GM18505 (cell line): ENCODE measurements at regions not wholly inside any gene's neighbourhood (a gene's known extent, or its start where the extent isn't known, plus 50 kb on each side); places are given as distances from the start of the nearest gene placed in this dataset.
A peak's percentile ranks its signal among the peaks of the same experiment; 100 is the strongest.

Source experiments
- ATAC-seq: cut with Tn5 transposase; IDR thresholded peaks from one replicate; pipeline ENCODE4 v1.9.1; 2021; ENCODE audit not compliant: unreplicated experiment
- POLR2A ChIP-seq: IDR thresholded peaks from 4 replicates; pipeline ENCODE4 v1.6.1; 2011; ENCODE audit warnings: borderline replicate concordance; ENCODE audit not compliant: insufficient read depth, insufficient read length; ENCODE audit errors: extremely low read depth

- TF ChIP-seq POLR2A, result no peak
- ATAC-seq, result no peak
Measured at GRCh38 chr1:116819081-116819480, 64.9 kb downstream of the CD2 start.

GRCh38 chr1:116820369-116820768, 66.1 kb downstream of the CD2 start:
- no peak for TF ChIP-seq POLR2A
- ATAC-seq, result no peak

DNA sequence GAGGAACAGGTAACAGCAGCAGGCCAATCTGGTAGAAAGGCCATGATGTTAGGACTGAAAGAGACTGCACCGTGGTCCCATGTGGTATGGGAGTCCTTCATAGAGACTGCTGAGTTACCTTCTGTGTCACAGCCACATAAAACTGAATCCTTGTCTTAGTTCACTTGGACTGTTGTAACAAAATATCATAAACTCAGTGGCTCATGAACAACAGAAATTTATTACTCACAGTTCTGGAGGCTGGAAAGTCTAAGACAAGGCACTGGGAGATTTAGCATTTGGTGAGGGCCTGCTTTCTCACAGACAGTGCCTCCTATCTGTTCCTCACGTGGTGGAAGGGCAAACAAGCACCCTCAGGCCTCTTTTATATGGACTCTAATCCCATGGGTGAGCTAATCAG, 67.5 kb downstream of the CD2 start:
- ATAC-seq, result no peak
- TF ChIP-seq POLR2A, result no peak

GRCh38 chr1:116824631-116825206, 70.5 kb downstream of the CD2 start:
- TF ChIP-seq POLR2A, result no peak
- ATAC-seq, result no peak

DNA sequence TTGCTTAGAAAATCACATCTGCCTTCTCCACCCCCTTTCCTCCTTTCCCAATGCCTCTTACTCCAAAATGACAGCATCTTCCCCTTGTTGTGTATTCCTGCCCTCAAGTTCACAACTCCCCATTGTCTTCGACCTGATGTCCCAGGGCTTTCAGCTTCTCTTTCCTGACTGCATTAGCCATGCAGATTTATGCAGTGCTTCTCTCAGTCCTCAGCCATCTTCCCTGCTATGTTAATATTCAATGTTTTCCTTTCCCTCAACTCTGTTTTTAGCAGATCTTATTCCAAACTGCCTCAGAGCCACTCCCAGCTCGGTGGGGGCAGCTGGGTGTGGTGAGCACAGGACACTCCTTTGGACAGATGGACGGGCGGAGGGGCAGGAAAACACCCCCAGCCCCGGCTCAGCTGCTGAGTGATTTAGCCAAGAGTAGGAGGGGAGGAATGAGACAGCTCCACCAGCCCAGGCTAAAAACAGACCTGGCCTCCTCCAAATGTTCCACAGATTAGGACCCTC, 71.0 kb downstream of the CD2 start:
- no peak for TF ChIP-seq POLR2A
- ATAC-seq, result no peak

DNA sequence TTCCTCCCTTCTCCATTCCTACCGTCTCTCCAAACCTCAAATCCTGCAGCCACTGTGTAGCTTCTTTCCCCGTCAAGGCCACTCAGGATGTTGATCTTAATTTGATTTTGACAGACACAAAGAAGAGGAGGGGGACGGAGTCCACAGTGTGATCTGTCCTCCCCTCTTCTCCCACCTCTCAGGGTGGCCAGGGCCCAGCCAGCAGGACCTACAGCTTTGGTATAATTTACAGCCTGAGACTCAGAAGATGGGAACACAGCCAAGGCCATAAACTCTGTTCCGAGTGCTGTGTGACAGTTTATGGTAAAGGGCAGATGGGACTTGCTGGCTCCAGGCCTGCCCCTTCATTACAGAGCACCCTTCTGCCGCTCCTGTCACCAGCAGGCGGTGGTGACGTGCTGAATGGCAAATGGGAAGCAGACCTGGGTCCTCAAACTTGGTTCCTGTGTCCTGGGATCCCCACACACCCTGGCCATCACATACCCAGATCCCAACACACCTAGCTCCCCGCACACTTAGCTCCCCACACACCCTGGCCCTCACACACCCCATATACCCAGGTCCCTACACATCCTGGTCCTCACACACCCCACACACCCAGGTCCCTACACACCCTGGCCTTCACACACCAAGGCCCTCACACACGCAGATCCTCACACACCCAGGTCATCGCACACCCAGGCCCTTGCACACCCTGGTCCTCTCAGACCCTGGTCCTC, 71.6 kb downstream of the CD2 start:
- TF ChIP-seq POLR2A, result no peak
- no peak for ATAC-seq

GRCh38 chr1:116826818-116827606, 72.8 kb downstream of the CD2 start:
- ATAC-seq, result peak; percentile 88
- no peak for TF ChIP-seq POLR2A

GRCh38 chr1:116827607-116828105, 73.4 kb downstream of the CD2 start:
- ATAC-seq, result no peak
- TF ChIP-seq POLR2A, result no peak

DNA sequence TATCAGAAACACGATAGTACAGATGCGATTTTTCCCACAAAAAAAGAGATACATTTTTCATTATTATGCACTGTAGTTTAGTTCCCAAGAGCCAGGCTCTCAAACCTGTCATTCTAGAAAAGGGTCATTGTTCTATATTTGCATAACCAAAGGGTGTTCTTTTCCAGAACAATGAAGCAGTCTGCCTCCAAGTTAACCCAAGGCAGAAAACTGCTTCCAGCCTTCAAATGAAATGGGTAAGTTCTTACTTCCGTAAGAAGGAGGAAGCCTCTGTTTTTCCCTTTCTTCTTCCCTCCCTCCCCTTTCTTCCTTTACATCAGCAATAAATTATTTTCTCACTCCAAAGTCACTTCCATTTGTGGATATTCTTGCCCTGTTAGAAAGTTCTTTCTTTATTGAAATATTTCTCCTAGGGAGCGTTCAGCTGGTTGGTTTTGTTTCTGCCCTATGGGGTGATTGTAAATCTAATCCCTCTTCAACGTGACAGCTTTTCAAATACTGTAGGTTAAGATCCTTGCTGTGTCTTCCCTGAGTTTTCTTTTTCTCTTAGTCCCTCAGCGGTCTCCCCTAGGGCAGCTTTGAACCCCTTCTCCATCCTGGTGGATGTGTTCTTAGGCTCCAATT, 77.3 kb upstream of the PTGFRN start:
- ATAC-seq, result no peak
- no peak for TF ChIP-seq POLR2A

- no peak for TF ChIP-seq POLR2A
- ATAC-seq, result no peak
Measured at GRCh38 chr1:116832932-116833578, 76.7 kb upstream of the PTGFRN start.

GRCh38 chr1:116833718-116834117, 76.0 kb upstream of the PTGFRN start:
- no peak for ATAC-seq
- TF ChIP-seq POLR2A, result no peak

- no peak for ATAC-seq
- TF ChIP-seq POLR2A, result no peak
Measured at GRCh38 chr1:116834595-116834994, 75.1 kb upstream of the PTGFRN start.

GRCh38 chr1:116835161-116835560, 74.6 kb upstream of the PTGFRN start:
- no peak for TF ChIP-seq POLR2A
- no peak for ATAC-seq
